ENCODE measurements at regions not wholly inside any gene's neighbourhood (a gene's known extent, or its start where the extent isn't known, plus 50 kb on each side); places are given as distances from the start of the nearest gene placed in this dataset.

- no peak for TF ChIP-seq CTCF (IDR thresholded peaks at IDR 0.05)
- TF ChIP-seq EZH2 (IDR thresholded peaks at IDR 0.05): no peak
- no peak for TF ChIP-seq EZH2phosphoT487 (IDR thresholded peaks at IDR 0.05)
These were observed 171.6 kb downstream of the TMX3 start for GRCh38 chr18:68543344-68543743.
